ENCODE measurements at regions not wholly inside any gene's neighbourhood (a gene's known extent, or its start where the extent isn't known, plus 50 kb on each side); places are given as distances from the start of the nearest gene placed in this dataset.

- TF ChIP-seq RAD21 (conservative IDR thresholded peaks at IDR 0.05) (no peak), EP300 (conservative IDR thresholded peaks at IDR 0.05; ENCODE audit: poor library complexity, severe bottlenecking) (no peak), POLR2AphosphoS5 (IDR thresholded peaks at IDR 0.05) (no peak)
Observed at GRCh38 chr15:24733659-24734058, 58.1 kb downstream of the NPAP1 start.

Measured in neural cell (in vitro differentiated cells).